Amniotic epithelial cell (primary cell): ENCODE measurements at regions not wholly inside any gene's neighbourhood (a gene's known extent, or its start where the extent isn't known, plus 50 kb on each side); places are given as distances from the start of the nearest gene placed in this dataset.

Experiments
- DNase-seq: peaks from one replicate; pipeline ENCODE4 v3.0.0-alpha.2; 2010; ENCODE audit warnings: low read depth

DNA sequence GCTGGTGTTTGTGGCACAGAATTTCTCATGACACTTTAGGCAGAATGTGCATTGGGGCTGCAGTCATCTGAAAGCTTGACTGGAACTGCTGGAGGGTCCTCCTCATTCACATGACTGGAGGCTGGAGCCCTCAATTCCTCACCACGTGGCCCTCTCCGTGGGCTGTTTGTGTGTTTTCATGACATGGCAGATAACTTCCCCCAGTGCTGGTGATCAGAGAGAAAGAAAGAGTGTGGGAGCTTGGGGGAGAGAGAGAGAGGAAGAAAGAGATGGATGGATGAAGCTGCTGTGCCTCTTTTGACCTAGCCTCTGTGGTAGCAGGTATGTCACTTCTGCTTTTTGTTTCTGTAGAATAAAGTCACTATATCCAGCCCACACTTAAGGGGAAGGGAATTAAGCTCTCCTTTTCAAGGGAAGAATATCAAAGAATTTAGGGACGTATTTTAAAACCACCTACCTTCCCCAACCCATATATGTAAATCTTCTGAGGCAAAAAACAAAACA, 169.6 kb upstream of the IL12A start:
- no peak for DNase-seq

DNA sequence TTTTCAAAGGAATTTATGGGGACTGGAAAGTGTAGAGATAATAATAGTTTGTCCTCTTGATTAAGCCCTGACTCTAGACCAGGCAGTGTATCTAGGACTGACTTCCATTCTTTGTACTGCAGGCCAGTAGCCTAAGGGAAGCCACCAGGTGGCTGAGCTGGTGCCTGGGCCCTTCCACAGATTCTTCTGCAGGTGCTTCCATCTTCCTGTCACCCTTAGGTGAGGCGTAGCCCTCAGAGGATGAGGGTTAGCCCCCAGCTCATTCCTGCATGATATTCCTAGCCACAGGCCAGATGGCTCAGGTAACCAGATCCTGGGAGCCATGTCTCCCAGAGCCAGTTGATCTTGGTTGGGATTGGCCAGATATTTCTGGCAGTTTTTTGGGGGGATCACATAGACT, 169.0 kb upstream of the IL12A start:
- no peak for DNase-seq

DNA sequence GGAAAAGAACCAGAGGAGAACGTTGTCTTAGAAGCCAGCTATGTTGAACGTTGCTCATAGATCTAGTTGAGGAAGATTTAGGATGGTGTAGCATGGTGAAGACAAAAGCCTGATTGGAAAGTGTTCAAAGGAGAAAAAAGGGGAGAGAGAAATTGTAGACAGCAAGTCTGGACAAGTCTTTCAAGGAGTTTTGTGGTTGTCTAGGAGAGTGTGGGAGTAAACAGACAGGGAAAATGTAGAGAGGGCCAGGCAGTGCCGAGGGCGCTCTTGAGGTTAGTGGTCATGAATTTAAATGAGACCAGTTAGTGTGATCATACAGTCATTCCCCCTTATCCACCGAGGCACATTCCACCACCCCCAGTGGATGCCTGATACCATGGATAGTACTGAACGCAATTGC, 167.5 kb upstream of the IL12A start:
- DNase-seq = peak; percentile 89

DNA sequence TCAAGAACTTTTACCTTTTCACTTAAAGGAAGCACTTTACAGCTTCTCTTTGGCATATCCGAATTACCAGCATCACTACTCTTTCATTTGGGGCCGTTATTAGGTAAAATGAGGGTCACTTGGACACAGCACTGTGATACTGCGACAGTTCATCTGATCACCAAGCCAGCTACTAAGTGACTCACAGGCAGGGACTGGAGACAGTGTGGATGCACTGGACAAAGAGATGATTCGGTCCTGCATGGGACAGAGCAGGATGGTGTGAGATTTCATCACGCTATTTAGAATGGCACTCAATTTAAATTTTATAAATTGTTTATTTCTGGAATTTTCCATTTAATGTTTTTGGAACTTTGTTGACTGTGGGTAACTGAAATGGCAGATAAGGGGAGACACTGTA, 166.9 kb upstream of the IL12A start:
- DNase-seq = no peak

DNA sequence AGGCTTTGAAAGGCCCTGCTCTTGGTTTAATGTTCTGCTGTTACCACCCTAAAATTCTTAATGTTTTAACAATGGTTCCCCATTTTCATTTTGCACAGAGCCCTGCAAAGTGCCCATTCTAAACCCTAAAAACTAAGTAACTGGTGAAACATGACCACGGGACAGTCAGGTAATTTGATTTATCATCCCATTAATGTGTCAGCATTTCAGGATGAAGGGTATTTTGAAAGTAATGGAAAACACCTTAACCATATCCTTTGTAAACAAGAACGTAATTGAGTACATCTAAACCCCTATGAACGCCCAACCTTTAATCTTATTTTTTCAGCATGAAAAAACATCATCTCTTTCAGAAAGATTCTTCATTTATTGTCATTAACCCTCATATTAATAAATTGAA, 164.9 kb upstream of the IL12A start:
- no peak for DNase-seq

DNA sequence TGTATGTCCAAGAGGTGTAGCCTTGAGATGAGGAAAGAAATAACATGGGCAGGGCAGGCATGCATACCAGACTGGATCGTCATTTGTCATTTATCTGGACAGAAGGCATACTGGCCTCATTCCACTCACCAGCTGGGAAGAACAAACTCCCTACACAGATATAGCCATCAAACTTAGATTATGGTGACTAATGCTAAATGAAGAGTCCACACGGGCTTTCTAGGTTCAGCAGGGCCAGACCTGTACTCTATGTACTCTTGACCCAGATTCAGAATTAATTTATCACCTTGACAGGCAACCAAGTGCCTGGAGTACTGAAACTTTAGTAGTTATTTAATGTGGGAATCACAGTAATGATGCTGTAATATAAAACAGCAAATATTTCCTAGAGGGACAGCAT, 164.3 kb upstream of the IL12A start:
- DNase-seq = peak; percentile 98

- no peak for DNase-seq
Measured at GRCh38 chr3:159825216-159825854, 163.3 kb upstream of the IL12A start.

- DNase-seq = peak; percentile 69
Measured at GRCh38 chr3:159828542-159828943, 160.1 kb upstream of the IL12A start.

- peak; percentile 13 for DNase-seq
Measured at GRCh38 chr3:159829056-159829455, 159.6 kb upstream of the IL12A start.

GRCh38 chr3:159829539-159830227, 159.0 kb upstream of the IL12A start:
- peak; percentile 84 for DNase-seq

- peak; percentile 65 for DNase-seq
Measured at GRCh38 chr3:159830523-159831154, 158.0 kb upstream of the IL12A start.

DNA sequence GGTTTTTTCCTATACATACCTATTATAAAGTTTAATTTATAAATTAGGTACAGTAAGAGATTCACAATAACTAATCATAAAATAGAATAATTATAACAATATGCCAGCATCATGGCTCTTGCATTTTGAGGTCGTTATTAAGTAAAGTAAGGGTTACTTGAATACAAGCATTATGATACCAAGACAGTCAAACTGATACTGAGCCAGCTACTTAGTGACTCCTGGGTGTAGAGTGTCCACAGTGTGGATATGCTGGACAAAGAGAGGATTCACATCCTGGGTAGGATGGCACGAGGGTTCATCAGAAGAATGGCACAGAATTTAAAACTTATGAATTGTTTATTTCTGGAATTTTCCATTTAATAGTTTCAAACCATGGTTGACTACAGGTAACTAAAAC, 157.2 kb upstream of the IL12A start:
- no peak for DNase-seq

DNA sequence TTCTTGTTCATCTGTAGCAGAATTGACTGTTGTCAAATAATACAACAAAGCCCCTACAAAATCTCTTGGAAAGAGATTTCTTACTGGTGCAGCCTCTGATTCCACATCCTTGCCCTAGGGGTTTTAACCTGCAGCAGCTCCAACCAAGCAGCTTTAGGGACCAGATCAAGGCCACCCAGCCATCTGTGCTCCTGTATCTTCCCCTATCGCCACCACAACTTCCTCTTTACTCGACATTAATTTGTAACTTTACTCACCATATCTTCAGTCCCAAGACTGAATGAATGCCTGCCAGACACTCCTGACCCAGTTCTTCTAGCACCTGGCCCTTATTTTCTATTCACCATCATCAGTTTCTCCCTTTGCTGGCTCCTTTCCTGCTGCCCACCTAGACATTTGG, 156.6 kb upstream of the IL12A start:
- no peak for DNase-seq

DNA sequence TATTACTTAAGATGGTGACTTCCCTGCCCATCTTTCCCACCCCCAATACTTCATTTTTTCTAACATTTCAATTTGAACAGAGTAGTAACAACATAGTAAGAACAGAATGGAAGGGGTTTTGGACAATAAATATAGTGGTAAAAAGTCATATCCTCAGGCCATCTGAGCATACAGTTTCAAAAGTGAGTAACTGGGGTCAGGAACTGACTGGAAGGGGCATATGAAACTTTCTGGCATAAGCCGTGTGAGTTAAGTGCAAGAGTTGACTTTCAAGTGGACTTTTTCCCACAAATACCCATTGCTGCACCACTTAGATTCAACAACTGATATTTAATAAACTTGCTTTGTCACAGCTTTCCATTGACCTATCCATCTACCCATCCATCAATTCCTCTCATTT, 153.5 kb upstream of the IL12A start:
- no peak for DNase-seq

DNA sequence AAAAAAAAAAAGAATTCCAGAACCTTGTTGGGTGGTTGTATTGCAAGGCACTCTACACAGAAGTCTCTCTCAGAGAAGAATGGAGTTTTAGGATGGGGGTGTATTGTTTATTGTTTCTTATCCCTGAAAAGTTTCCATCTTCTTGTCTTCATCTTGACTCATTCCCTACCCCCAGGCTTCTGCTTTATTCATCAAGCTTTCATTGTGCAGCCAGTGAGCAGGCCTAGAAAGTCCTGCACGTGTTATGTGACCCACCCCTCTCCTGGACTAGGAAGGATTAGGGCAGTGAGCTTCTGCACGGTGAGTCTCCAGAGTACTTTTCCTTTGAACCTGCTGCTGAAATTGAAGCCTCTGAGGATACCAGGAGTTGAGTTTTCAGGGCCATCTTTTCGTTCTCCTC, 150.9 kb upstream of the IL12A start:
- DNase-seq = no peak

- DNase-seq = no peak
Measured at GRCh38 chr3:159838938-159839337, 149.7 kb upstream of the IL12A start.

DNA sequence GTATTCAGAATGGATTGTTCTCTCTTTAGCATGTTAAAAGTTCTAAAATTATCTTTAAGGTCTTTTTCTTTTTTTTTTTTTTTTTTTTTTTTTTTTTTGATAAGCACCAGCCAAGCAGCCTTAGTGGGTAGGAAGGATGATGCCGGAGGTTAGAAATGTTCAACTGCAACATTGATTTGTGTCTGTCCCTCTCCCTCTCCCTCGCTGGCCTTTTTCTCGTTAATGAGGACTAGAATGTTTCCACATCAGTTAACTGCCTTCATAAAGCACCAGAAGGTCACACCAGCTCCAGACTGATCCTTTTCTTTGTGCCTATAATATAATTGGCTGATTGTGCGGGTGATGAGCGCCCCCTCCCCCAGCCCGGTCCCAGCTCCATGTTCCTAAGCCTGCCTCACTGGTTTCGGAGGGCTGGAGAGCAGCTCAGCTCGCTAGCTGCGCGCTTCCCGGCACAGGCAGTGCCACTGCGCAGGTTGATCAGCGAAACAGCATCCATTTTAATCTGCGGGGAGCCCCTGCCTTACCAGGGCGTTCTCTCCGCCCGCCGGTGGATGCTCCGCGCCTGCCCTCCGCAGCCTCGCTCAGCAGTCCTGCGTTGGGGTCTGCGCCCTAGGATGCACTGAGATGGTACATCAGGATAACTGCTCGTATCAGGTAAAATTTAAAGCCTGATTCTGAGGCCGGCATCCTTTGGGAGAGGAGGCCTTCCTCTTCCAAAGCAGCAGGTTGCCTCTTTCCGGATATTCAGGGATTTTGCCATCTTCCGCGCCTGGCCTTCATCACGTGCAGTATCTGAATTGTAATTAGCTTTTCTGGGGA, 148.9 kb upstream of the IL12A start, which contains the start of gene SCHIP1:
Gene SCHIP1, plus strand, starts transcription at position 301 of the 819 bp plus-strand sequence.
- DNase-seq = peak; percentile 57

GRCh38 chr3:159840703-159841299, 147.8 kb upstream of the IL12A start:
- DNase-seq = peak; percentile 93

DNA sequence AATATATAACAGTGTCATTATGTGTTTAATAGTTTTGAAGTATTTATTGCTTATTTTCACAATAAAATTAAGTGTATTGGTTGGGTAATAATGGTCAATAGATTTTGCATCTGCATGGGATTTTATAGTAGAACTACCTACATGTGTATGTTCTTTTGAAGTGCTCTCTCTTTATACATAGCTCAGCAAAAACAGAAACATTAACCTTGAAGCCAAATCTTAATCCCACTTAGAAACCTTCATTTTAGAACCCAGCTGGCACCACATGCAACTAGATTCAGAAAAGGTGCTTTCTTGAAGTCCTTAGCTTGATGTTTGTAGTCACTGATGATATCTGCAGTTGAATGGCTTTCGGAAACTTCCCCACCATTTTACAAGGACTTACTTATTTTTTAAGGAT, 146.9 kb upstream of the IL12A start:
- DNase-seq = no peak

- DNase-seq = peak; percentile 75
Measured at GRCh38 chr3:159843840-159844730, 144.6 kb upstream of the IL12A start.

DNA sequence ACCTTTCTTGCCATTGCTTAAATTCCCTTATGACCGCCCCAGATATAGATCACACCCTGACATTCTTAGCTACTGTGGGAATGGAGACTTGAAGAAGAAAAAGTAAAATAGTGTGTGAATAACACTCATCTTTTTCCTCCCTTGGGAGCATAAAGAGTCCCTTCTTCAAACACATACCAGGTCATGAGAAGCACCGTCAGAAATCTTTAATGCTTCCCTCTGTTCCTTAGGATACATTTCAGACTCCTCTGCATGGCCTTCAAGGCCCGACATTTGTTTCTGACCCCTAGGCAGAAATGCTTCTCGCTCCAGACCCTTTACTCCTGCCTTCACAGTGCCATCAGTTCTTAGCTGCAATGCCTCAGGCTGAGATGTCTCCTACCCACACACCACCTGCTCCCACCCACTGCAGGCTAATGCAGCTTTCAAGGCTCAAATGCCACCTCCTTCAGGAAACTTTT, 143.8 kb upstream of the IL12A start:
- DNase-seq = peak; percentile 55
